HepG2 (cell line): ENCODE measurements at regions not wholly inside any gene's neighbourhood (a gene's known extent, or its start where the extent isn't known, plus 50 kb on each side); places are given as distances from the start of the nearest gene placed in this dataset.

Experiments
- MATR3 ChIP-seq: sonication (generic); formaldehyde crosslinking; IDR thresholded peaks from 2 replicates; pipeline ENCODE4 v1.4.0; 2020; ENCODE audit warnings: missing genetic modification reagents
- RNF219 ChIP-seq: sonication (generic); formaldehyde crosslinking; IDR thresholded peaks from 2 replicates; pipeline ENCODE4 v1.5.0; 2020; ENCODE audit warnings: mild to moderate bottlenecking, missing genetic modification reagents
- SNAI1 ChIP-seq: sonication (generic); formaldehyde crosslinking; IDR thresholded peaks from 2 replicates; pipeline ENCODE4 v1.5.0; 2020; ENCODE audit warnings: mild to moderate bottlenecking, missing genetic modification reagents, borderline replicate concordance
- SP4 ChIP-seq: sonication (generic); formaldehyde crosslinking; IDR thresholded peaks from 2 replicates; pipeline ENCODE4 v1.8.1; 2023; ENCODE audit warnings: mild to moderate bottlenecking, missing genetic modification reagents
- ZBTB37 ChIP-seq: sonication (generic); formaldehyde crosslinking; IDR thresholded peaks from 2 replicates; pipeline ENCODE4 v1.4.0; 2020; ENCODE audit warnings: mild to moderate bottlenecking, missing genetic modification reagents
- ZNF605 ChIP-seq: sonication (generic); formaldehyde crosslinking; IDR thresholded peaks from 2 replicates; pipeline ENCODE4 v1.8.0; 2022; ENCODE audit warnings: mild to moderate bottlenecking, missing genetic modification reagents
- ZNF709 ChIP-seq: sonication (generic); formaldehyde crosslinking; IDR thresholded peaks from 2 replicates; pipeline ENCODE4 v1.5.0; 2020; ENCODE audit warnings: mild to moderate bottlenecking, missing genetic modification reagents
- ZNF710 ChIP-seq: sonication (generic); formaldehyde crosslinking; IDR thresholded peaks from 2 replicates; pipeline ENCODE4 v1.5.0; 2020; ENCODE audit warnings: mild to moderate bottlenecking, missing genetic modification reagents, borderline replicate concordance
- ZNF770 ChIP-seq: sonication (generic); formaldehyde crosslinking; IDR thresholded peaks from 2 replicates; pipeline ENCODE4 v1.5.0; 2020; ENCODE audit warnings: mild to moderate bottlenecking, missing genetic modification reagents
- TF ChIP-seq, protein P1 (sequence below): sonication (generic); formaldehyde crosslinking; IDR thresholded peaks from one replicate; pipeline ENCODE4 v1.5.1; 2020; ENCODE audit warnings: mild to moderate bottlenecking, missing genetic modification reagents; ENCODE audit errors: not compliant biosample characterization
- TF ChIP-seq, protein P2 (sequence below): IDR thresholded peaks from 2 replicates; pipeline ENCODE4 v1.6.1; 2016; ENCODE audit warnings: mild to moderate bottlenecking, missing biosample characterization, missing genetic modification reagents

- 0 out of 2 replicates have a peak, but pooled peaks have one; percentile 24 for TF ChIP-seq SP4 (CRISPR knock-in tag)
- peak; percentile 55; the same call in 1 of the 2 replicates for TF ChIP-seq ZNF710 (CRISPR knock-in tag)
- 0 out of 2 replicates have a peak, but pooled peaks have one; percentile 17 for TF ChIP-seq ZNF605 (CRISPR knock-in tag)
- TF ChIP-seq, protein P1, sequence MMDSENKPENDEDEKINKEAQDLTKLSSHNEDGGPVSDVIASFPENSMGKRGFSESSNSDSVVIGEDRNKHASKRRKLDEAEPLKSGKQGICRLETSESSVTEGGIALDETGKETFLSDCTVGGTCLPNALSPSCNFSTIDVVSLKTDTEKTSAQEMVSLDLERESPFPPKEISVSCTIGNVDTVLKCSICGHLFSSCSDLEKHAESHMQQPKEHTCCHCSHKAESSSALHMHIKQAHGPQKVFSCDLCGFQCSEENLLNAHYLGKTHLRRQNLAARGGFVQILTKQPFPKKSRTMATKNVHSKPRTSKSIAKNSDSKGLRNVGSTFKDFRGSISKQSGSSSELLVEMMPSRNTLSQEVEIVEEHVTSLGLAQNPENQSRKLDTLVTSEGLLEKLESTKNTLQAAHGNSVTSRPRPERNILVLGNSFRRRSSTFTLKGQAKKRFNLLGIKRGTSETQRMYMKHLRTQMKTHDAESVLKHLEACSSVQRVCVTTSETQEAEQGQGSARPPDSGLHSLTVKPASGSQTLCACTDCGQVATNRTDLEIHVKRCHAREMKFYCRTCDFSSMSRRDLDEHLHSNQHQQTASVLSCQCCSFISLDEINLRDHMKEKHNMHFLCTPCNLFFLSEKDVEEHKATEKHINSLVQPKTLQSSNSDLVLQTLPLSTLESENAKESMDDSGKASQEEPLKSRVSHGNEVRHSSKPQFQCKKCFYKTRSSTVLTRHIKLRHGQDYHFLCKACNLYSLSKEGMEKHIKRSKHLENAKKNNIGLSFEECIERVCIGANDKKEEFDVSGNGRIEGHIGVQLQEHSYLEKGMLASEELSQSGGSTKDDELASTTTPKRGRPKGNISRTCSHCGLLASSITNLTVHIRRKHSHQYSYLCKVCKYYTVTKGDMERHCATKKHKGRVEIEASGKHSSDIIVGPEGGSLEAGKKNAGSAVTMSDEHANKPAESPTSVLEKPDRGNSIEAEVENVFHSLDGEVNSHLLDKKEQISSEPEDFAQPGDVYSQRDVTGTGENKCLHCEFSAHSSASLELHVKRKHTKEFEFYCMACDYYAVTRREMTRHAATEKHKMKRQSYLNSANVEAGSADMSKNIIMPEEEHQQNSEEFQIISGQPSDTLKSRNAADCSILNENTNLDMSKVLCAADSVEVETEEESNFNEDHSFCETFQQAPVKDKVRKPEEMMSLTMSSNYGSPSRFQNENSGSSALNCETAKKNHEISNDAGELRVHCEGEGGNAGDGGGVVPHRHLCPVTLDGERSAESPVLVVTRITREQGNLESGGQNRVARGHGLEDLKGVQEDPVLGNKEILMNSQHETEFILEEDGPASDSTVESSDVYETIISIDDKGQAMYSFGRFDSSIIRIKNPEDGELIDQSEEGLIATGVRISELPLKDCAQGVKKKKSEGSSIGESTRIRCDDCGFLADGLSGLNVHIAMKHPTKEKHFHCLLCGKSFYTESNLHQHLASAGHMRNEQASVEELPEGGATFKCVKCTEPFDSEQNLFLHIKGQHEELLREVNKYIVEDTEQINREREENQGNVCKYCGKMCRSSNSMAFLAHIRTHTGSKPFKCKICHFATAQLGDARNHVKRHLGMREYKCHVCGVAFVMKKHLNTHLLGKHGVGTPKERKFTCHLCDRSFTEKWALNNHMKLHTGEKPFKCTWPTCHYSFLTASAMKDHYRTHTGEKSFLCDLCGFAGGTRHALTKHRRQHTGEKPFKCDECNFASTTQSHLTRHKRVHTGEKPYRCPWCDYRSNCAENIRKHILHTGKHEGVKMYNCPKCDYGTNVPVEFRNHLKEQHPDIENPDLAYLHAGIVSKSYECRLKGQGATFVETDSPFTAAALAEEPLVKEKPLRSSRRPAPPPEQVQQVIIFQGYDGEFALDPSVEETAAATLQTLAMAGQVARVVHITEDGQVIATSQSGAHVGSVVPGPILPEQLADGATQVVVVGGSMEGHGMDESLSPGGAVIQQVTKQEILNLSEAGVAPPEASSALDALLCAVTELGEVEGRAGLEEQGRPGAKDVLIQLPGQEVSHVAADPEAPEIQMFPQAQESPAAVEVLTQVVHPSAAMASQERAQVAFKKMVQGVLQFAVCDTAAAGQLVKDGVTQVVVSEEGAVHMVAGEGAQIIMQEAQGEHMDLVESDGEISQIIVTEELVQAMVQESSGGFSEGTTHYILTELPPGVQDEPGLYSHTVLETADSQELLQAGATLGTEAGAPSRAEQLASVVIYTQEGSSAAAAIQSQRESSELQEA (CRISPR knock-in tag) = no peak
- peak; percentile 96 for TF ChIP-seq ZNF770 (CRISPR knock-in tag)
- no peak for TF ChIP-seq MATR3 (CRISPR knock-in tag)
- TF ChIP-seq ZBTB37 (CRISPR knock-in tag) = 0 out of 2 replicates have a peak, but pooled peaks have one; percentile 23
- TF ChIP-seq, protein P2, sequence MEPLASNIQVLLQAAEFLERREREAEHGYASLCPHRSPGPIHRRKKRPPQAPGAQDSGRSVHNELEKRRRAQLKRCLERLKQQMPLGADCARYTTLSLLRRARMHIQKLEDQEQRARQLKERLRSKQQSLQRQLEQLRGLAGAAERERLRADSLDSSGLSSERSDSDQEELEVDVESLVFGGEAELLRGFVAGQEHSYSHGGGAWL (CRISPR knock-in tag) = no peak
- TF ChIP-seq RNF219 (CRISPR knock-in tag) = no peak
- TF ChIP-seq ZNF709 (CRISPR knock-in tag) = 0 out of 2 replicates have a peak, but pooled peaks have one; percentile 55
- 0 out of 2 replicates have a peak, but pooled peaks have one; percentile 51 for TF ChIP-seq SNAI1 (CRISPR knock-in tag)
Observed at GRCh38 chr2:109674894-109675534, 60.9 kb downstream of the SOWAHC start (continued).
